ENCODE measurements at regions not wholly inside any gene's neighbourhood (a gene's known extent, or its start where the extent isn't known, plus 50 kb on each side); places are given as distances from the start of the nearest gene placed in this dataset.

GRCh38 chrX:117641913-117642656 is 474.5 kb downstream of the KLHL13 start:
- no peak overlapping the region for H3K4me3 Mint-ChIP-seq (ENCODE audit: unreplicated experiment)
- H3K4me1 Mint-ChIP-seq (ENCODE audit: low read depth, unreplicated experiment): no peaks in the 10 kb centered on the region
- POLR2A ChIA-PET: no interaction called here
- Histone ChIP-seq H3K4me3 (ENCODE audit: low read depth, low read length) (no peak overlapping the region), H3K27me3 (replicated peaks; ENCODE audit: control insufficient read depth, insufficient read depth, low read length) (no peaks in the 10 kb centered on the region), H3K36me3 (ENCODE audit: control insufficient read depth, insufficient read depth, low read length) (no peaks in the 10 kb centered on the region), H3K4me1 (no peaks in the 10 kb centered on the region), H3K9me3 (no peaks in the 10 kb centered on the region)
- H3K27ac Mint-ChIP-seq (ENCODE audit: unreplicated experiment): no peak overlapping the region
- no peak for DNase-seq
- no peaks in the 10 kb centered on the region for H3K27me3 Mint-ChIP-seq (ENCODE audit: insufficient read depth, unreplicated experiment)
- no peak for TF ChIP-seq CTCF (IDR thresholded peaks at IDR 0.05; ENCODE audit: insufficient read depth in 1 of 2, low read depth in 1 of 2, low read length in 1 of 2, severe bottlenecking in 1 of 2, unreplicated experiment in 1 of 2)
- H3K9me3 Mint-ChIP-seq (ENCODE audit: unreplicated experiment): no peaks in the 10 kb centered on the region
- intact Hi-C loops (cut with micrococcal nuclease; ENCODE audit: unreplicated experiment): no loop called here
- H3K36me3 Mint-ChIP-seq (ENCODE audit: insufficient read depth, unreplicated experiment): no peaks in the 10 kb centered on the region
- CTCF ChIA-PET: interaction anchor here (0.5 kb wide), 1 partner anchor 350 kb away, joined by 5 read pairs; no protein-coding TSS in a partner anchor
- BruUV-seq (replicated peaks): no TSS peak

GRCh38 chrX:117636826-117637225 is 479.8 kb downstream of the KLHL13 start:
- ChIA-PET CTCF (no interaction called here), POLR2A (no interaction called here)
- Histone ChIP-seq H3K27me3 (replicated peaks; ENCODE audit: control insufficient read depth, insufficient read depth, low read length) (no peaks in the 10 kb centered on the region), H3K4me3 (ENCODE audit: low read depth, low read length) (no peak overlapping the region), H3K9me3 (no peaks in the 10 kb centered on the region), H3K4me1 (no peaks in the 10 kb centered on the region), H3K36me3 (ENCODE audit: control insufficient read depth, insufficient read depth, low read length) (no peaks in the 10 kb centered on the region)
- no peak for TF ChIP-seq CTCF (IDR thresholded peaks at IDR 0.05; ENCODE audit: insufficient read depth in 1 of 2, low read depth in 1 of 2, low read length in 1 of 2, severe bottlenecking in 1 of 2, unreplicated experiment in 1 of 2)
- no peak for DNase-seq
- Mint-ChIP-seq H3K4me3 (ENCODE audit: unreplicated experiment) (no peak overlapping the region), H3K4me1 (ENCODE audit: low read depth, unreplicated experiment) (no peaks in the 10 kb centered on the region), H3K9me3 (ENCODE audit: unreplicated experiment) (no peaks in the 10 kb centered on the region), H3K27ac (ENCODE audit: unreplicated experiment) (no peak overlapping the region), H3K36me3 (ENCODE audit: insufficient read depth, unreplicated experiment) (no peaks in the 10 kb centered on the region), H3K27me3 (ENCODE audit: insufficient read depth, unreplicated experiment) (no peaks in the 10 kb centered on the region)
- no TSS peak for BruUV-seq (replicated peaks)
- intact Hi-C loops (cut with micrococcal nuclease; ENCODE audit: unreplicated experiment): no loop called here

- CTCF ChIA-PET: no interaction called here
- H3K36me3 Mint-ChIP-seq (ENCODE audit: insufficient read depth, unreplicated experiment): no peaks in the 10 kb centered on the region
- H3K4me1 ChIP-seq: no peaks in the 10 kb centered on the region
- no peak overlapping the region for H3K4me3 Mint-ChIP-seq (ENCODE audit: unreplicated experiment)
- POLR2A ChIA-PET: no interaction called here
- no peaks in the 10 kb centered on the region for H3K36me3 ChIP-seq (ENCODE audit: control insufficient read depth, insufficient read depth, low read length)
- no peak overlapping the region for H3K4me3 ChIP-seq (ENCODE audit: low read depth, low read length)
- no peaks in the 10 kb centered on the region for H3K9me3 ChIP-seq
- H3K27me3 ChIP-seq (replicated peaks; ENCODE audit: control insufficient read depth, insufficient read depth, low read length): no peaks in the 10 kb centered on the region
- no peak for DNase-seq
- no peaks in the 10 kb centered on the region for H3K4me1 Mint-ChIP-seq (ENCODE audit: low read depth, unreplicated experiment)
- intact Hi-C loops (cut with micrococcal nuclease; ENCODE audit: unreplicated experiment): no loop called here
- peaks cover 3% of the 10 kb centered on the region for H3K27me3 Mint-ChIP-seq (ENCODE audit: insufficient read depth, unreplicated experiment)
- H3K27ac Mint-ChIP-seq (ENCODE audit: unreplicated experiment): no peak overlapping the region
- H3K9me3 Mint-ChIP-seq (ENCODE audit: unreplicated experiment): no peaks in the 10 kb centered on the region
- no peak for TF ChIP-seq CTCF (IDR thresholded peaks at IDR 0.05; ENCODE audit: insufficient read depth in 1 of 2, low read depth in 1 of 2, low read length in 1 of 2, severe bottlenecking in 1 of 2, unreplicated experiment in 1 of 2)
- no TSS peak for BruUV-seq (replicated peaks)
These were observed 483.3 kb downstream of the KLHL13 start for GRCh38 chrX:117633277-117633676.

Measured in Caco-2 (cell line).